Peyer's patch (tissue), 4 donors: ENCODE measurements at regions not wholly inside any gene's neighbourhood (a gene's known extent, or its start where the extent isn't known, plus 50 kb on each side); places are given as distances from the start of the nearest gene placed in this dataset.

Source experiments
- DNase-seq, 3 donors: peaks; one replicate each; pipeline ENCODE4 v3.0.0-alpha.2; 2017 to 2019
- H3K27ac ChIP-seq, 4 donors: fragments of 200-600 bp; sonication (generic); one replicate each; pipeline ENCODE4 v1.5.1; 2016 to 2019
- H3K27me3 ChIP-seq, 2 donors: fragments of 200-600 bp; sonication (generic); one replicate each; pipeline ENCODE4 v1.5.1; 2019
- H3K36me3 ChIP-seq, 3 donors: fragments of 200-600 bp; sonication (generic); one replicate each; pipeline ENCODE4 v1.5.1; 2016 to 2019
- H3K4me1 ChIP-seq, 4 donors: fragments of 200-600 bp; sonication (generic); one replicate each; pipeline ENCODE4 v1.5.1; 2016 to 2019
- H3K4me3 ChIP-seq, 4 donors: fragments of 200-600 bp; sonication (generic); 1 replicate in 3 of 4; 2 replicates in 1 of 4; pipeline ENCODE4 v1.5.1; 2016 to 2019; ENCODE audit warnings: mild to moderate bottlenecking in 1 of 4
- H3K9me3 ChIP-seq, 4 donors: fragments of 200-600 bp; sonication (generic); one replicate each; pipeline ENCODE4 v1.5.1; 2016 to 2019; ENCODE audit warnings: mild to moderate bottlenecking in 1 of 4
- POLR2A ChIP-seq, 2 donors: fragments of 450-650 bp; IDR thresholded peaks; one replicate each; pipeline ENCODE4 v1.5.1; 2017; ENCODE audit warnings: antibody characterized with exemption in 2 of 2, mild to moderate bottlenecking in 2 of 2, moderate library complexity in 2 of 2
- TF ChIP-seq, protein P1 (sequence below), 6 experiments: fragments of 450-650 bp in 4 of 6; fragments of 200-600 bp in 2 of 6; sonication (generic) in 1 of 6; IDR thresholded peaks; one replicate each; pipeline ENCODE4 v1.5.1; 2017 to 2019; ENCODE audit warnings: antibody characterized with exemption in 6 of 6, mild to moderate bottlenecking in 3 of 6, moderate library complexity in 1 of 6

DNA sequence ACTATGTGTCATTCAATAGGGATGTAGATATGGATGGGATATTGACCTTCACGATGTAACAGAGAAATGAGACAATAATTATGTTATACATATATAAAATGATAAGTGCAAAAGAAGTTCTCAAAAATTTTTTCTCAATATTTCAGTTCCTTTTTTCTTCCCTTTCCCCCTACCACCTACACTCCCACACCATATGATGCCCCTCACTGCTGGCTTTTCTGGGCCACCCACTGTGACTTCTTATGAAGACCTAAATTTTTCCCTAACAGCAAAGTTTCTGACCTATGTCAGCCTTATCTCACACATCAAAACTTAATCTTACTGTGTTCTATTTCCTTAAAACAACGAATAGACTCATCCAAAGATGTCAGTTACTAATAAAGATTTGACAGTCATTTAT, 89.9 kb upstream of the MYLIP start:
- H3K27me3 ChIP-seq: no peaks in the 10 kb centered on the region
- DNase-seq: no peak
- TF ChIP-seq, protein P1, sequence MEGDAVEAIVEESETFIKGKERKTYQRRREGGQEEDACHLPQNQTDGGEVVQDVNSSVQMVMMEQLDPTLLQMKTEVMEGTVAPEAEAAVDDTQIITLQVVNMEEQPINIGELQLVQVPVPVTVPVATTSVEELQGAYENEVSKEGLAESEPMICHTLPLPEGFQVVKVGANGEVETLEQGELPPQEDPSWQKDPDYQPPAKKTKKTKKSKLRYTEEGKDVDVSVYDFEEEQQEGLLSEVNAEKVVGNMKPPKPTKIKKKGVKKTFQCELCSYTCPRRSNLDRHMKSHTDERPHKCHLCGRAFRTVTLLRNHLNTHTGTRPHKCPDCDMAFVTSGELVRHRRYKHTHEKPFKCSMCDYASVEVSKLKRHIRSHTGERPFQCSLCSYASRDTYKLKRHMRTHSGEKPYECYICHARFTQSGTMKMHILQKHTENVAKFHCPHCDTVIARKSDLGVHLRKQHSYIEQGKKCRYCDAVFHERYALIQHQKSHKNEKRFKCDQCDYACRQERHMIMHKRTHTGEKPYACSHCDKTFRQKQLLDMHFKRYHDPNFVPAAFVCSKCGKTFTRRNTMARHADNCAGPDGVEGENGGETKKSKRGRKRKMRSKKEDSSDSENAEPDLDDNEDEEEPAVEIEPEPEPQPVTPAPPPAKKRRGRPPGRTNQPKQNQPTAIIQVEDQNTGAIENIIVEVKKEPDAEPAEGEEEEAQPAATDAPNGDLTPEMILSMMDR (IDR thresholded peaks at IDR 0.05): no peak
- no peak for TF ChIP-seq POLR2A (IDR thresholded peaks at IDR 0.05)
- H3K4me3 ChIP-seq: no peak overlapping the region
- H3K9me3 ChIP-seq: no peaks in the 10 kb centered on the region
- no peaks in the 10 kb centered on the region for H3K4me1 ChIP-seq
- H3K36me3 ChIP-seq: no peaks in the 10 kb centered on the region
- no peak overlapping the region for H3K27ac ChIP-seq

DNA sequence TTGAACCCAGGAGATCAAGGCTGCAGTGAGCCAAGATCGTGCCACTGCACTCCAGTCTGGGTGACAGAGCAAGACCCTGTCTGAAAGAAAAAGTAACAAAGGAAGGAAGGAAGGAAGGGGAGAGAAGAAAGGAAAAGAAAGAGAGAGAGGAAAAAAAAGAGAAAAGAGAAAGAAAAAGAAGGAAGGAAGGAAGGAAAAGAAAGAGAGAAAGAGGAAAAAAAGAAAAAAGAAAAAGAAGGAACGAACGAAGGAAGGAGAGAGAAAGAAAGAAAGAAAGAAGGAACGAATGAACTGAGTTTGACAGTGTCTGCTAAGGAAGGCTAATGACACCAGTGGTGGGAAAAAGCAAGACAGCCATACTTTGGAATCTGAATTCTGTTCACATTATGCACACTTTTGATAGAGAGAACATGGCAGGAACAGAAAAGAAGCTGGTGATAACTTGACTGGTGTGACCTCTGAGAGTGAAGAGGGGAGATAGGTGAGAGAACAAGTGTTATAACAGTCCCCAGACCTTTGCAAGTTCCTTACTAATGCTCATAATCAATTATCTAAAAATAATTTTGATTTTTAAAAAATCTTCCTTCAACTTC, 93.3 kb upstream of the MYLIP start:
- no peaks in the 10 kb centered on the region for H3K27me3 ChIP-seq
- H3K27ac ChIP-seq: no peak overlapping the region
- no peaks in the 10 kb centered on the region for H3K4me1 ChIP-seq
- H3K36me3 ChIP-seq: no peaks in the 10 kb centered on the region
- TF ChIP-seq, protein P1 (IDR thresholded peaks at IDR 0.05): no peak
- no peak for TF ChIP-seq POLR2A (IDR thresholded peaks at IDR 0.05)
- no peak for DNase-seq
- H3K9me3 ChIP-seq: no peaks in the 10 kb centered on the region
- H3K4me3 ChIP-seq: no peak overlapping the region

DNA sequence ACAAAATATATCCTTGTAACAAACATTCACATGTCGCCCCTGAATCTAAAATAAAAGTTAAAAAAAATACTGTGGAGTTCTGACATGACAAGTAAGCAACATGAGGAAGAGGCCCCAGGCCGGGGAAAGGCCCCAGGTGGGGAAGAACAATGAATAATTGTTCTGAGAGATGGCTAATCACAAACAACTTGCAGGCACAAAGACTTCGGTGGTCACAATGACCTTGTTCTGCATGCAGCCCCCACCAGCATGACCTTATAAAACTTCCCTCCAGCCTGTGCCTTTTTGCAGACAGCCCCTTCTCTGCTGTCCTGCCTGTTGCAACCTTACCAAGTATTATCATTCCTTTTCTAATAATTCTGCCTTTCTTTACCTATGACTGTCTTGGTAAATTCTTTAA, 95.7 kb upstream of the MYLIP start:
- Histone ChIP-seq H3K36me3 (no peaks in the 10 kb centered on the region), H3K27ac (no peak overlapping the region), H3K9me3 (no peaks in the 10 kb centered on the region), H3K27me3 (no peaks in the 10 kb centered on the region), H3K4me1 (no peaks in the 10 kb centered on the region), H3K4me3 (no peak overlapping the region)
- TF ChIP-seq, protein P1 (IDR thresholded peaks at IDR 0.05): no peak
- no peak for TF ChIP-seq POLR2A (IDR thresholded peaks at IDR 0.05)
- DNase-seq: no peak

DNA sequence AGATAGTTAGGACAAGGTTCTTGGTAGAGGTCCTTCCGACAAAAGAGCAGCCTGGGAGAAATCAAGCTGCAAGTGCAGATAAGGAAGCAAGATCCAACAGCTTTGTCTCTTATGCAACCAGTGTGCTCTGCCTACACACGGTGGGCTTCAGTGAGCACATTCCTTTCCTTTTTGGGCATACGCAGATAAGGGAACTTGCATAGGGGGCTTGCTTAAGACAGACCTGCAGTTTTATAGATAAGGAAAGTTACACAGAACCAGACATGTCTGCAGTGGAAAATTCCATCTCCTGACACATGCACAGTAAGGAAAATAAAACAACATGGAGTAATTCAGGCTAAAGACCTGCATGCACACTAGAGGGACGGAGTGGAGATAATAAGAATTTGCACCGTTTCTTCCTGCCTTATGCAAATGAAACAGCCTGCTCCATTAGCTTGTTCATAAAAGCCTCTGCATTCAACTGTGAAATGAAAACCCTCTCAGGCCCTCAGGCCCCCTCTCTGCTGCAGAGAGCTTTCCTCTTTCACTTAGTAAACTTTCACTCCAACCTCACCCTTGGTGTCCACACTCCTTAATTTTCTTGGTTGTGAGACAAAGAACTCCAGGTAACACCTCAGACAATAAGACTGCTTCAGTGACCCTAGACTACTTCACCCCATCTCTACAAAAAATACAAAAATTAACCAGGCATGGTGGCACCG, 97.5 kb upstream of the MYLIP start:
- Histone ChIP-seq H3K36me3 (no peaks in the 10 kb centered on the region), H3K9me3 (no peaks in the 10 kb centered on the region), H3K4me1 (no peaks in the 10 kb centered on the region), H3K27ac (no peak overlapping the region), H3K27me3 (no peaks in the 10 kb centered on the region), H3K4me3 (no peak overlapping the region)
- TF ChIP-seq, protein P1 (IDR thresholded peaks at IDR 0.05): no peak
- no peak for TF ChIP-seq POLR2A (IDR thresholded peaks at IDR 0.05)
- DNase-seq: no peak

DNA sequence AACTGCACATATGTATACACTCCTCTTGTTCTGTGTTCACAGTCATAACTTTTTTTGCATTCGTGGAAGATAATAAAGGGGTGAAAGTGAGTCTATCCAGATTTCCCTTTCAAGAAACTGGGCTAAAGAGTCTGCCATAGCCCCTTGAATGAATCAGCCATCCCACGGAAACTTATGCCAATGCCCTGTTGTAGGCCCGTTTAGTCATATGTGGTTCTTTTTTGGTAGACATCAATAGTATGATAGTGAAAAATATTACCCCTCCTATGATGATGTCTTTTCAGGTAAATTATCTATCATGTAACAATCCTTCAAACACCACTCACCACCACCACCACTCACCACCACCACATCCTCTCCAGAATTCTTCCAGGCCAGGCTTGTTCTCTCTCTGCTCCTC, 99.9 kb upstream of the MYLIP start:
- TF ChIP-seq, protein P1 (IDR thresholded peaks at IDR 0.05): no peak
- no peak for TF ChIP-seq POLR2A (IDR thresholded peaks at IDR 0.05)
- no peaks in the 10 kb centered on the region for H3K27me3 ChIP-seq

More for the DNA sequence above, 99.9 kb upstream of the MYLIP start:
- H3K4me3 ChIP-seq: no peak overlapping the region
- H3K4me1 ChIP-seq: no peaks in the 10 kb centered on the region
- no peaks in the 10 kb centered on the region for H3K9me3 ChIP-seq
- no peak overlapping the region for H3K27ac ChIP-seq
- H3K36me3 ChIP-seq: no peaks in the 10 kb centered on the region
- DNase-seq: no peak
